AG04450 (cell line): ENCODE measurements at regions not wholly inside any gene's neighbourhood (a gene's known extent, or its start where the extent isn't known, plus 50 kb on each side); places are given as distances from the start of the nearest gene placed in this dataset.
"Not testable (repeated sequence)": the region's sequence is repeated elsewhere in the genome, so short reads cannot be mapped to it uniquely, and the experiment has no call there.

Experiments used
- CTCF ChIA-PET: fragments of 300-600, 350-600 bp; formaldehyde crosslinking; extraction: SDS; loops from one replicate; lab custom pipeline; 2022; ENCODE audit warnings: antibody characterized with exemption, inconsistent platforms; lab: Charles Lee
- POLR2A ChIA-PET: fragments of 350-600 bp; formaldehyde crosslinking; extraction: SDS; loops from one replicate; lab custom pipeline; 2021; ENCODE audit warnings: antibody characterized with exemption, inconsistent platforms; lab: Yijun Ruan, JAX
- DNase-seq: peaks from one replicate; pipeline ENCODE4 v3.0.0-alpha.2; 2011; ENCODE audit warnings: low read depth, low spot score
- H3K27ac ChIP-seq: one replicate; pipeline ENCODE4 v1.5.1; 2012; ENCODE audit warnings: low read depth, low read length, control low read depth
- H3K27me3 ChIP-seq: one replicate; pipeline ENCODE4 v1.6.0; 2012; ENCODE audit warnings: low read length; ENCODE audit not compliant: control insufficient read depth, insufficient read depth
- H3K4me3 ChIP-seq: 2 replicates; pipeline ENCODE4 v1.5.1; 2011; ENCODE audit warnings: mild to moderate bottlenecking, low read depth, low read length, control low read depth
- H3K9me3 ChIP-seq: 2 replicates; pipeline ENCODE4 v1.5.1; 2012; ENCODE audit warnings: low read length; ENCODE audit not compliant: control insufficient read depth, insufficient read depth
- TF ChIP-seq, protein P1 (sequence below): IDR thresholded peaks from 2 replicates; pipeline ENCODE4 v1.5.1; 2011; ENCODE audit warnings: low read depth, low read length, control low read depth, inconsistent platforms

DNA sequence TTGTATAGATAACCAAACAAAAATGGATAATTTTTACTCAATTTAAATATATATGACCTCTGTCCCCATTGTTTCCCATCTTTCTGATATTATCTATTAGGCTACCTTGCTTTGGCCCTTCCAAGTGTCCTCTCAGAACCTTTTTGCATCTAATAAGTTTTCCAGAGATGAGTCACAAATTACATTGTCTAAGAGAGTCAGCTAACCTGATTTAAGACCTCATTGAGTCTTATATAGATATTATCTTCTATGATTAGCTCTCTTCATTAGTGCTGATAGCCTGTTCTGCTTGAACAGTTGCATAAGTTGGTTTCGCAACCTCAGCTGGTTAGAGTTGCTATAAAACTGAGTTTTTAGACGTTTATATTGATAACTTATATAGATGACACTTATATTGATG, 623.1 kb downstream of the LRRC70 start:
- Histone ChIP-seq H3K27me3 (no peaks in the 10 kb centered on the region), H3K4me3 (no peak overlapping the region), H3K27ac (no peak overlapping the region), H3K9me3 (no peaks in the 10 kb centered on the region)
- ChIA-PET POLR2A (no interaction called here), CTCF (no interaction called here)
- TF ChIP-seq, protein P1, sequence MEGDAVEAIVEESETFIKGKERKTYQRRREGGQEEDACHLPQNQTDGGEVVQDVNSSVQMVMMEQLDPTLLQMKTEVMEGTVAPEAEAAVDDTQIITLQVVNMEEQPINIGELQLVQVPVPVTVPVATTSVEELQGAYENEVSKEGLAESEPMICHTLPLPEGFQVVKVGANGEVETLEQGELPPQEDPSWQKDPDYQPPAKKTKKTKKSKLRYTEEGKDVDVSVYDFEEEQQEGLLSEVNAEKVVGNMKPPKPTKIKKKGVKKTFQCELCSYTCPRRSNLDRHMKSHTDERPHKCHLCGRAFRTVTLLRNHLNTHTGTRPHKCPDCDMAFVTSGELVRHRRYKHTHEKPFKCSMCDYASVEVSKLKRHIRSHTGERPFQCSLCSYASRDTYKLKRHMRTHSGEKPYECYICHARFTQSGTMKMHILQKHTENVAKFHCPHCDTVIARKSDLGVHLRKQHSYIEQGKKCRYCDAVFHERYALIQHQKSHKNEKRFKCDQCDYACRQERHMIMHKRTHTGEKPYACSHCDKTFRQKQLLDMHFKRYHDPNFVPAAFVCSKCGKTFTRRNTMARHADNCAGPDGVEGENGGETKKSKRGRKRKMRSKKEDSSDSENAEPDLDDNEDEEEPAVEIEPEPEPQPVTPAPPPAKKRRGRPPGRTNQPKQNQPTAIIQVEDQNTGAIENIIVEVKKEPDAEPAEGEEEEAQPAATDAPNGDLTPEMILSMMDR = no peak
- DNase-seq = no peak

- Histone ChIP-seq H3K27ac (no peak overlapping the region), H3K9me3 (no peaks in the 10 kb centered on the region), H3K27me3 (no peaks in the 10 kb centered on the region), H3K4me3 (no peak overlapping the region)
- TF ChIP-seq, protein P1 = no peak
- POLR2A ChIA-PET = no interaction called here
- CTCF ChIA-PET = no interaction called here
- no peak for DNase-seq
Observed at GRCh38 chr5:63194126-63194525, 615.5 kb downstream of the LRRC70 start.

- H3K27me3 ChIP-seq, CTCF ChIA-PET, DNase-seq, POLR2A ChIA-PET, H3K9me3 ChIP-seq, H3K4me3 ChIP-seq, H3K27ac ChIP-seq: not testable (repeated sequence)
Observed at GRCh38 chr5:63180190-63180589, 601.6 kb downstream of the LRRC70 start.

- ChIA-PET CTCF (no interaction called here), POLR2A (no interaction called here)
- no peak for DNase-seq
- H3K4me3 ChIP-seq = no peak overlapping the region
- TF ChIP-seq, protein P1 = no peak
- no peaks in the 10 kb centered on the region for H3K27me3 ChIP-seq
- no peak overlapping the region for H3K27ac ChIP-seq
- H3K9me3 ChIP-seq = peaks cover 2% of the 10 kb centered on the region; the same call in 1 of the 2 replicates
Observed at GRCh38 chr5:63175850-63176249, 597.2 kb downstream of the LRRC70 start.

- H3K27me3 ChIP-seq = no peaks in the 10 kb centered on the region
- no peak for DNase-seq
Observed at GRCh38 chr5:63170486-63170885, 591.9 kb downstream of the LRRC70 start.

More at GRCh38 chr5:63170486-63170885, 591.9 kb downstream of the LRRC70 start:
- no peaks in the 10 kb centered on the region for H3K9me3 ChIP-seq
- ChIA-PET CTCF (interaction anchor here (0.7 kb wide), 1 partner anchor 833 kb away, joined by 5 read pairs; no protein-coding TSS in a partner anchor), POLR2A (no interaction called here)
- no peak overlapping the region for H3K27ac ChIP-seq
- no peak overlapping the region for H3K4me3 ChIP-seq
- TF ChIP-seq, protein P1 = no peak
